ENCODE measurements at regions not wholly inside any gene's neighbourhood (a gene's known extent, or its start where the extent isn't known, plus 50 kb on each side); places are given as distances from the start of the nearest gene placed in this dataset.
"Not testable (repeated sequence)": the region's sequence is repeated elsewhere in the genome, so short reads cannot be mapped to it uniquely, and the experiment has no call there.

DNA sequence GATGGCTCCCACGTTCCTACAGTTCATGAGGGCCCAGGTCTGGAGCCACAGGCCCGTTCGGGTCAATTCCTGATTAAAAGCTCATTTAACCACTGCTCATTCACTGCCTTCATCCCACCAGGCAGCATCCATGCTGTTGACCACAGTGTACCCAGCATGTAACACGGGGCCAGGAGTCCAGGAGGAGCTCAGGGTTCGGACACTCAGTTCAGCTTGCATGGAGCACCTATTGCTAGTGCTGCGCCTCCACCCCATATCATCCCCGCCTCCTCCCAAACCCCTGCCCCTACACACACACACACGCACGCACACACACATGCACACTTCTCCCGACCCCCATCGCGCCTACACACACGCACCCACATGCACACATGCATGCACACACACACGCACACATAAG lies 72.9 kb upstream of the SNTG2 start:
- DNase-seq (ENCODE audit: low read depth), result no peak

- DNase-seq (ENCODE audit: low read depth), result no peak
Measured at GRCh38 chr2:875687-876615, 74.7 kb upstream of the SNTG2 start.

- DNase-seq (ENCODE audit: low read depth), result no peak
Measured at GRCh38 chr2:873651-874580, 76.7 kb upstream of the SNTG2 start.

- DNase-seq (ENCODE audit: low read depth), result no peak
Measured at GRCh38 chr2:873027-873426, 77.6 kb upstream of the SNTG2 start.

DNA sequence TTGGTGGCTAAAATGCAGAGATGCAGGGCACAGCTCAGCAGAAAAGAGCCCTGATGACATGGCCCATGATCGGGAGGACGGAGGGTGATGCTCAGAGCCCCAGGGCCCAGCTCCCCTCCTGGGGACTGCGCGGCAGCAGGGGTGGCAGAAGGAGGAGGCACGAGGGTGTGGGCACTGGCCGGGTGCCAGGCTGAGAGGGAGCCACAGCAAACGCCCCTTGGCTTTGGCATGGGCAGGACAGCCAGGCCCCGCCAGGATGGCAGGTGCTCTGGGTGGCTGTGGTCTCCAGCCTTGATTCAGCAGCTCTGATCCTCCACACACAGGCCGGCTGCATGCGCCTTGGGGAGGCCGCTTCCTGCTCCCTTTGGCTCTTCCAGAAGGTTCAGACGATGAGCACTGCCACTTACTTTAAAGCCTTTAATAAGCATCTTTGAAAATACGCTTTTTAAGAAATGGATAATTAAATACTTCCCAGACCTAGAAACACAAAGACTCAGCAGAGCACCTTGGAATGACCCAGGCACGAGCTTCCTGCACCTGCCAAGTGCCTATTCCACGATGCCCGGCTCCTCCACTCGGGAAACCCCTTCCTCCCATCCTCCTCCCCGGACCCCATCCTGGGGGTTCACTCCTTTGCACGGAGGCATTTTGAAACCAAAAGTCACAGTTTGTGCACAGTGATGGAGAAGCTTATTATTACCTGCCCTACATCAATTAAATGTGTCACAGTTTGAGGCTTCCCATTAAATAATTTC lies 78.5 kb upstream of the SNTG2 start:
- DNase-seq (ENCODE audit: low read depth), result no peak

DNA sequence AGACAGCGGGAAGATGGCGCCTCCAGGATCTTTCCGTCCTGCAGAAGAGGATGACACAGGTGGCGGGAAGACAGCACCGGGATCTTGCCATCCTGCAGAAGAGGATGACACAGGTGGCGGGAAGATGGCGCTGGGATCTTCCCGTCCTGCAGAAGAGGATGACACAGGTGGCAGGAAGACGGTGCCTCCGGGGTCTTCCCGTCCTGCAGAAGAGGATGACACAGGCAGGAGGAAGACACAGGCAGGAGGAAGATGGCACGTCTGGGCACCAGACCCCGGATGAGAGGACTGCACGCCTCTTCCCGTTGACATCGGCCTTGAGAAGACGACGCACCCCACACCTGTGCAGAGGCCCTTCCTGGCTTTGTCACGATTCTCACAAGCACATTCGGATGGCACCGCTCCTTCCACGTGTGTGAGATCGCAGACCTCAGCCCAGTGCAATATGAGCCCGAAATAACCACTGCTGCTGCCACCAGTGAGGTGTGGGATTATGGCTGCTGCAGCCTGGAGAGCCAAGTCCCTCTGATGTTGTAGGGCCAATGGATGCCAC lies 79.4 kb upstream of the SNTG2 start:
- DNase-seq (ENCODE audit: low read depth), result no peak

GRCh38 chr2:870426-870825 lies 80.2 kb upstream of the SNTG2 start:
- DNase-seq (ENCODE audit: low read depth), result no peak

DNA sequence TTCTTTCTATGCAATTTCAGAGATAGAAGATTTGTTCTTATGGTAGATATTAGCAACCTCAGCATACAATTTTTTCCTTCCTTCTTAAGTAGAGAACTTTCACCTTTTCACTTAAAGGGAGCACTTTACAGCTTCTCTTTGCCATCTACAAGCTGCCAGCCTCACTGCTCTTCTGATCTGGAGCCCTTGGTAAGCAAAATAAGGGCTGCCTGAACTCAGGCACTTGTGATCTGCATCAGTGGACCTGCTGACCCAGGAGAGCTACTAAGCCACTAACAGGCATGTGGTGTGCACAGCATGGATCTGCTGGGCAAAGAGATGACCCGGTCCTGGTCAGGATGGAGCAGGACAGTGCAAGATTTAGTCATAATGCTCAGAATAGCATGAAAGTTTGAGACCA lies 80.8 kb upstream of the SNTG2 start:
- DNase-seq (ENCODE audit: low read depth), result no peak

DNA sequence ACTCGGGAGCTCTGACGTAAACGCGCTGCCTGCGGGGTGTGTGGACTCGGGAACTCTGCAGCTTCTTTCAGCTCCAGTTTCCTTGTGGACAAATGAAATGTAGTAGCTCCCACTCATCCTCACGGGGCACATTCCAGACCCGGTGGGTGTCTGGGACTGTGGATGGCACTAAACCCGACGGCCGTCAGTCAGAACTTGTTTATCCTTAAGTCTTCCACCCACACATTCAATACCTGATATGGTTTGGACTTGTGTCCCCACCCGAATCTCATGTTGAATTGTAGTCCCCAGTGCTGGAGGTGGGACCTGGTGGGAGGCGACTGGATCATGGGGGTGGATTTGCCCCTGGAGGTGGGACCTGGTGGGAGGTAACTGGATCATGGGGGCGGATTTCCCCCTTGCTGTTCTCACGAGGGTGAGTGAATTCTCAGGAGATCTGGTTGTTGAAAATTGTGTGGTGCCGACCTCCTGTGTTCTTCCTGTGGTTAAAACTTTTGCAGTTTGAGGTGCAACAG lies 81.2 kb upstream of the SNTG2 start:
- DNase-seq (ENCODE audit: low read depth), result no peak

DNA sequence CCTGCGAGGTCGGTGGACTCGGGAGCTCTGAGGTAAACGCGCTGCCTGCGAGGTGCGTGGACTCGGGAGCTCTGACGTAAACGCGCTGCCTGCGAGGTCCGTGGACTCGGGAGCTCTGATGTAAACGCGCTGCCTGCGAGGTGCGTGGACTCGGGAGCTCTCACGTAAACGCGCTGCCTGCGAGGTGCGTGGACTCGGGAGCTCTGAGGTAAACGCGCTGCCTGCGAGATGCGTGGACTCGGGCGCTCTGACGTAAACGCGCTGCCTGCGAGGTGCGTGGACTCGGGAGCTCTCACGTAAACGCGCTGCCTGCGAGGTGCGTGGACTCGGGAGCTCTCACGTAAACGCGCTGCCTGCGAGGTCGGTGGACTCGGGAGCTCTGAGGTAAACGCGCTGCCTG lies 81.8 kb upstream of the SNTG2 start:
- DNase-seq (ENCODE audit: low read depth), result not testable (repeated sequence)

- no peak for DNase-seq (ENCODE audit: low read depth)
Measured at GRCh38 chr2:867296-867695, 83.4 kb upstream of the SNTG2 start.

DNA sequence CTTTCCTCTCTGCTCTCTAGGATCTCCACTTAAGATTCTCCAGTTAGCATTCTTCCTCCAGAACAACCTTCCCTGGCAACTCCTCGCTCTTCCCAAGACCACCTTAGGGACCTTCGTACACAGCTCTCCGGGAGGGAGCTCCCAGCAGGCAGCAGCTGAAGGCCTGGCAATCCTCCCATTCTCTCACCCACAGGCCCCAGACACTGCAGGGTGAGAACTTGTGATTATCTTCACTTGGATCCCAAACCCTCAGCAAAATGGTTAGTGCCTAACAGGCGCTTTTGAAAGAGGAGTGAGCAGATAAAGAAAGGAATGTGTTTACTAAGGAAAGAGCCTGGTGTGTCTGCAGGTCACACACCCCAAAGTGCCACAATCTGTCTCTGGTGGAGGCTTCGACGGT lies 83.8 kb upstream of the SNTG2 start:
- no peak for DNase-seq (ENCODE audit: low read depth)

DNA sequence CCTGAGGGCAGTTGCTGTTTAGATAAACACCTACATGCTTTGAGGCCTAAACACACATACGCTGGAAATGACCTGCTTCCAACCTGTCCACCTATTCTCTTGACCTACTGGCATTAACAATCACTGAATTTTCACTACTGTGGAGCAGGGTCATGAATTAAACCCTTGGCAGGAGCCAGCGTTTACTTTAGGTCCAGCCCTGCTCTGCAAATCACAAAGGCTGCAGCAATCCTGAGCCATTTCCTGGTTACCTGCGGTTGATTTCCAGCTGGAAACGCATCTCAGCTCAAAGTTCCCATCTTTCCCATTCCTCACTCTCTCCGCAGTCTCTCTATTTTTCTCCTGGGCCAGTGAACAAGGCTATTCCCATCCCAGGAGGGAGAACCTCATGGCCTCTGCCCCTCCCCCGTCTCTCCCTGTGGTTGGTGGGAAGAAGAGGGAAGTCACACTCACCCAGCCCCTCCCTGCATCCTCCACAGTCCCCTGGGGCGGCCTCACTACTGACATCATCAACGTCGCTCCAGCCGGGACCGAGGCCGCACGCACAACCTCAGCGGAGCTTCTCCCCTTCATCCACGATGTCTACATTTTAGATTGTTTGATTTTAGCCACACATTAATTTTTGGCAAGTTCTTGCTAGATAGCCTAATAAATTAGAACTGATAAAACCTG lies 84.5 kb upstream of the SNTG2 start:
- no peak for DNase-seq (ENCODE audit: low read depth)

DNA sequence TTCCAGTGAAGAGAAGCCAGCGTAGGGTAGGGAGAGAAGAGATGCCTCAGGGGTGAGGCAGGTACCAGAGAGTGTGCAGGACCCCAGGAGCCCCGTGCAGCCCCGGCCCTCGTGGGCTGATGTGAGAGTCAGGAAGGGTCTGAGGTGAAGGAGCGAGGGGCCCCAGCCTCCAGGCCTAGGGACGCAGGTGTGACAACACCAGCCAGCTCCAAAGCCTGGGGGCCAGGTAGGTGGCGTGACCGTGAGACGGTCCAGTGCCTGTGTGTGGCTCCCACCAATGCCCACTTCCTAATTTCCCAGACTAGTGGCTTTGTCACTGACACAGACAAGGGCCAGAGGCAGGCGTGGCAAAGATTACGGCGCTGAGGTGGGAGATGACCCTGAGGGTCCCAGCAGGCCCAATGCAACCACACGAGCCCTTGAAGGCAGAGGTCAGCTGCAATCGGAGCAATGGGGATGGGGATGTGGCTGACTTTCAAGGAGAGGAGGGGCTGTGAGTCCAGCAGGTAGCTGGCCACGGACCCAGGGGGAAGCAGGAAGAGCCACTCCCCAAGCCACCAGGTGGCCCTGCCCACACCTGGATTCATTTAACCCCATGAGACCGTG lies 86.0 kb upstream of the SNTG2 start:
- no peak for DNase-seq (ENCODE audit: low read depth)

DNA sequence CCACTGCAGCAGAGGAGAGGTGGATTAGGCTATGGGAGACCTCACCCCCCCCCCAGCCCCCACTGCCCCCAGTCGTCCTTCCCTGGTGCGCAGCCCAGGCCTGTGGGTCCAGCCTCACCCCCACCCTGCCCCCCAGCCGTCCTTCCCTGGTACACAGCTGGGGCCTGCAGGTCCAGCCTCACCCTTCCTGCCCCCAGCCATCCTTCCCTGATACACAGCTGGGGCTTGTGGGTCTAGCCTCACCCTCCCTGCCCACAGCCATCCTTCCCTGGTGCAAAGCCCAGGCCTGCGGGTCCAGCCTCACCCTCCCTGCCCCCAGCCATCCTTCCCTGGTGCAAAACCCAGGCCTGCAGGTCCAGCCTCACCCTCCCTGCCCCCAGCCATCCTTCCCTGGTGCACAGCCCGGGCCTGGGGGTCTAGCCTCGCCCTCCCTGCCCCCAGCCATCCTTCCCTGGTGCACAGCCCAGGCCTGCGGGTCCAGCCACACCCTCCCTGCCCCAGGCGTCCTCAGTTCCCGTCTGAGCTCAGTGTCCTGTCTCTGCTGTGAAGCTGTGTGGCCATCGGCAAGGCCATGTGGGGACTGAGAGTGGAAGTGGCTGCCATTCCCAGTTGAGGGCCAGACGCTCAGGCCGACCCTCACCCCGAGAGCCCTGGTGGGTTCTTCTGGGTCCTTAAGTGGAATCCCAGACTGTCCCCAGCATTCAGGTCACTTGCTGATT lies 86.8 kb upstream of the SNTG2 start:
- DNase-seq (ENCODE audit: low read depth), result no peak

- no peak for DNase-seq (ENCODE audit: low read depth)
Measured at GRCh38 chr2:862731-863466, 87.8 kb upstream of the SNTG2 start.

DNA sequence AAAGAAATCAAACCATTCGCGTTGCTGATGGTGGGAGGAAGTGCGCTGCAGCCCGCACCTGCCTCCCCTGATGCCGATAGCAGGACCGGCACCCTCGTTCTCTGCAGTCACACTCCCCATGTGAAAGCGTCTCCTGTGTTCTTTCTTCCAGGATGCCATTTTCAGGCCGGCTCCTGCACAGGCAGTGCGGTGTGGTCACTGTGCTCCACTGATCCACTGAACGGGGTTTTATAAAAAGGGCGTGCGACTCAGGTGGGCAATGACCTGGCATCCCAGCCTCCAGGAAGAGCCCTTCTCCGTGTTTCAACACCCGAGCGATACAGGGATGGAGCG lies 88.3 kb upstream of the SNTG2 start:
- DNase-seq (ENCODE audit: low read depth), result no peak

DNA sequence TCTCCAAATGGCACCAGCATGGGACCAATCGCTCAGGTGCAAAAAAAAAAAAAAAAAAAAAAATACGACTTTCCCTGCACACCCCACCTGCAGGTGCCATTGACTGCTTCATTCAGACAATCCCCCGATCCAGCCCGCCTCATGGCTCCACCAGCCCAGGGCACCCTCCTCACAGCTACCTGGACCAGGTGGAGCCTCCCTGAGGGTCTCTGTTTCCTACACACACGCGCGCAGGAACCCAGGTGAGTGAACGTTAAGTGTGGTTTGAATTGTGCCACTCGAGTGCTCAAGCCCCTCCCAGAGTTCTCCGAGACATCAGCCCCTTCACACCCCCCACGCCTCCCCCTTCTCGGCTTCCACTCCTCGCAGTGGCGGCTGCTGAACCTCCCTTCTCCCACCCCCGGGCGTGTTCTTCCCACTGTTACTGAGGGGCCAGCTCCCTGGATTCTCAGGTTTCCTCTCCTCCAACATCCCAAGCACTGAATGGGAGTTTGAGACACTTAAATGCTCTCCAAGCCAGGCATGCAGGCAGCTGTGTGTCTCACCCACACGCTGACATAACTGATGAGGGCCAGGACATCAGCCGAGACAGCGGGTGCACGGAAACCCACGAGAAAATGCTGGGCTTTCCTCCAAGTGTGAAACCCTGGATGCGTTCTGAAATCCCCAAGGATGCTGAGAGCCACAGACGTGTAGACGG lies 88.8 kb upstream of the SNTG2 start:
- no peak for DNase-seq (ENCODE audit: low read depth)
